ENCODE measurements at regions not wholly inside any gene's neighbourhood (a gene's known extent, or its start where the extent isn't known, plus 50 kb on each side); places are given as distances from the start of the nearest gene placed in this dataset.

DNA sequence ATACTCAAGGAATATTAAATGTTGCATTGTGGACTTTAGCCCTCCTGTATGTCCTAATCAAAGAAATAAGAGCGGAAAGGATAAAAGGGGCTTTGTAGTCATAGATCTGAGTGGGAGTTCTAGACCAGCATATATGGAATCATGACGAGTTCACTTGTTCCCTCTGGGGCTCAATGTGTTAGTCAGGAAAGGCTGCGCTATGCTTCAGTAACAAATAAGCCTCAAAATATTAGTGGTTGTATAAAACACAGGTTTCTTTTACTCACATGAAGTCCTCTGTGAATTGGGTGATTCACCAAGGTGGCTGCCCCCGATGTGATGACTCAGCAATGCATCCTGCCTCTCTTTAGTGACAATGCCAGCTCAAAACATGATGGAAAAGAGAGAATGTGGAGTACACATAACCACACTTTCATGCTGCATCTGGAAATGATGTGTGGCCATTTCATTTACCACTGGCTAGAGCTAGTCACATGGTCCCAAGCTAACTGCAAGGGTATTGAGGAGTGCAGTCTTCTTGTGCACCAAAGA is 63.3 kb upstream of the IRX5 start:
- Histone ChIP-seq H3K36me3 (replicated peaks) (no peaks in the 10 kb centered on the region), H3K27me3 (replicated peaks) (no peaks in the 10 kb centered on the region), H3K27ac (no peak overlapping the region), H3K4me3 (ENCODE audit: low read depth, low read length) (no peak overlapping the region)
- in situ Hi-C loops (cut with HindIII; ENCODE audit: low pct_ligation_motif_present, low sequenced_read_pairs): no loop called here
- no peak for TF ChIP-seq CTCF (IDR thresholded peaks at IDR 0.05; ENCODE audit: low read depth, low read length, missing control alignments)
- DNase-seq: no peak

GRCh38 chr16:54862529-54862928 is 68.1 kb upstream of the IRX5 start:
- Histone ChIP-seq H3K4me3 (ENCODE audit: low read depth, low read length) (no peak overlapping the region), H3K27ac (no peak overlapping the region), H3K36me3 (replicated peaks) (no peaks in the 10 kb centered on the region), H3K27me3 (replicated peaks) (no peaks in the 10 kb centered on the region)
- DNase-seq: no peak
- no peak for TF ChIP-seq CTCF (IDR thresholded peaks at IDR 0.05; ENCODE audit: low read depth, low read length, missing control alignments)
- in situ Hi-C loops (cut with HindIII; ENCODE audit: low pct_ligation_motif_present, low sequenced_read_pairs): no loop called here

DNA sequence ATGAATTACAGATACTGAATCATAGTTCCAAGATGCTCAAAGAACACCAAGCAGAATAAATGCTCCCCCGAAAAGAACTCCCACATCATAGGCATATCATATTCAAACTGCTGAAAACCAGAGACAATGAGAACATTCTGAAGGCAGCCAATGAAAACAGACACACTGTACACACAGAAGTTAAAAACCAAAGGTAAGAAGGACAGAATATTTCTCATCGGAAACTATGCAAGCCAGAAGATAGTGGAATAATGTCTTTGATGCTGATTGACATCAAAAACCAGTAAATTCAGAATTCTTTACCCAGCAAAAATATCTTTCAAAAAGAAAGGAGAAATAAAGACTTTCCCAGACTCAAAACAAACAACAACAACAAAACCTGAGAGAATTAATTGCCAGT is 73.8 kb upstream of the IRX5 start:
- Histone ChIP-seq H3K4me3 (ENCODE audit: low read depth, low read length) (no peak overlapping the region), H3K27me3 (replicated peaks) (no peaks in the 10 kb centered on the region), H3K36me3 (replicated peaks) (no peaks in the 10 kb centered on the region), H3K27ac (no peak overlapping the region)
- TF ChIP-seq CTCF (IDR thresholded peaks at IDR 0.05; ENCODE audit: low read depth, low read length, missing control alignments): no peak
- in situ Hi-C loops (cut with HindIII; ENCODE audit: low pct_ligation_motif_present, low sequenced_read_pairs): no loop called here
- no peak for DNase-seq

- Histone ChIP-seq H3K4me3 (ENCODE audit: low read depth, low read length) (no peak overlapping the region), H3K27me3 (replicated peaks) (no peaks in the 10 kb centered on the region), H3K36me3 (replicated peaks) (no peaks in the 10 kb centered on the region), H3K27ac (no peak overlapping the region)
- in situ Hi-C loops (cut with HindIII; ENCODE audit: low pct_ligation_motif_present, low sequenced_read_pairs): no loop called here
- DNase-seq: no peak
- TF ChIP-seq CTCF (IDR thresholded peaks at IDR 0.05; ENCODE audit: low read depth, low read length, missing control alignments): no peak
These were observed 83.1 kb upstream of the IRX5 start for GRCh38 chr16:54847609-54848008.

GRCh38 chr16:54847207-54847606 is 83.5 kb upstream of the IRX5 start:
- no peak for DNase-seq
- Histone ChIP-seq H3K27me3 (replicated peaks) (no peaks in the 10 kb centered on the region), H3K27ac (no peak overlapping the region), H3K36me3 (replicated peaks) (no peaks in the 10 kb centered on the region), H3K4me3 (ENCODE audit: low read depth, low read length) (no peak overlapping the region)
- in situ Hi-C loops (cut with HindIII; ENCODE audit: low pct_ligation_motif_present, low sequenced_read_pairs): no loop called here
- TF ChIP-seq CTCF (IDR thresholded peaks at IDR 0.05; ENCODE audit: low read depth, low read length, missing control alignments): no peak

- Histone ChIP-seq H3K27me3 (replicated peaks) (no peaks in the 10 kb centered on the region), H3K4me3 (ENCODE audit: low read depth, low read length) (no peak overlapping the region), H3K27ac (no peak overlapping the region), H3K36me3 (replicated peaks) (no peaks in the 10 kb centered on the region)
- DNase-seq: no peak
- in situ Hi-C loops (cut with HindIII; ENCODE audit: low pct_ligation_motif_present, low sequenced_read_pairs): no loop called here
- TF ChIP-seq CTCF (IDR thresholded peaks at IDR 0.05; ENCODE audit: low read depth, low read length, missing control alignments): no peak
These were observed 83.9 kb upstream of the IRX5 start for GRCh38 chr16:54846766-54847165.
